ENCODE measurements at regions not wholly inside any gene's neighbourhood (a gene's known extent, or its start where the extent isn't known, plus 50 kb on each side); places are given as distances from the start of the nearest gene placed in this dataset.

DNA sequence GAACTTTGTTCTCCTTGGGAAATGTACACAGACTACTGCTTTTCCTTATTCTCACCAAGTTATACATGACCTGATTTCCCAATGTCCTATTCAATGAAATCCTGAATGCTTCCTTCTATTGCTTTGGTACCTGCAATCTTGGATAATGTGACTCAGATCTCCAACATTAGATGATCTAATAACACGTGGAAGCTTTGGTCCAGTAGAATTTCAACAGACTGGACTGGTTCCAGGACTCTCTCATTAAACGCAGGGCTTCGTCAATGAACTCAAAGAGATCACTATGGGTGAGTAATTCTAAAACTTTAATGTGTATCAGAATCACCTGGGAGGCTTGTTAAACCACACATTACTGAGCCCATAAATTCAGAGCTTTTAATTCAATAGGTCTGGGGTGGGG is 413.6 kb upstream of the KCNH7 start:
- POLR2A ChIA-PET: no interaction called here

DNA sequence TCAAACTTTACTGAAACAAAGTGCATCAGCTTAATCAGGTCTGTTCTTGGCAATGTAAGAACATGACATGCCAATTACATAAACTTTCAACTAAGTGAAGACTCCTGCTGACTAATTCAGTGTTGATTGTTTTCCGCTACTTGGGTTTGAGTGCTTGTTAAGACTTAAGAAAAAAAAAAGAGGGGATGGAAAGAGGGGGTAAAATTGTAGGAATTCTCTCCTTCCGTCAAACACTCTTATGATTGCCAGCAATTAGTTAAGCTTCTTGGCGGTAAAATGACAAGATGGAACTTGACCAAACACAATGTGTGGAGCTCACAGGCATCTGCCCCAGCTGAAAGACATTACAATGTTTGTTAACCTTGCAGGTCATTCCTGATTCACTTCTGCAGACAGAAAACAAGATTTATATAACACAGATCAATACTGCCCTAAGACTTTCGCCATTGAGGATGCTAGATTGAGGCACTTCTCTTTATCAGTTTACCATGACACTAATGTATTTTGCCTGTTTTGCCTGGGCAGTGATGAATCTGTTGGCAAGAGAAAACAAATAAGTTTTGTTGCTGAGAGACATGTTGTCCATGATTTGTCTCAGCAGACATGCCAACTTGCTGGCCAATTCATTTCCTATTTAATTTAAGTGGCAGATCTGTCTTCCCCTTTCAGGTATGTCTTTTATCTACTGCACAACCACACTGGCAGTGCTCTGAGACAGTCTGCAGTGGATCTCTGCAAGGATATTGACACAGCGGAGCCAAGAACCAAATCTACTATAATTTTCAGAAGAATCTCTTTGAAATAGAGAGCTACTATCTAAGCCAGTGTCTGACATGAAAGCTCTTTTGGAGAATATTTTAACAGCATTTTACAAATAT is 410.0 kb upstream of the KCNH7 start:
- intact Hi-C loops (cut with micrococcal nuclease): no loop called here
- Histone ChIP-seq H3K9me1 (ENCODE audit: control insufficient read depth, insufficient read depth, low read length) (no peaks in the 10 kb centered on the region), H3K36me3 (ENCODE audit: control insufficient read depth, insufficient read depth, low read length) (no peaks in the 10 kb centered on the region), H3K9me3 (replicated peaks; ENCODE audit: control insufficient read depth, insufficient read depth, low read depth, low read length) (no peaks in the 10 kb centered on the region; the same call in 1 of the 2 replicates), H3K9ac (ENCODE audit: insufficient read depth in 1 of 2, low read depth in 2 of 2, low read length in 2 of 2) (no peak overlapping the region), H3K4me3 (no peak overlapping the region), H3K4me2 (ENCODE audit: insufficient read depth, low read length) (no peak overlapping the region), H3K4me1 (replicated peaks in 1 of 2; ENCODE audit: control insufficient read depth in 2 of 2, insufficient read depth in 2 of 2, low read length in 2 of 2) (no peaks in the 10 kb centered on the region), H2AFZ (ENCODE audit: low read depth, low read length) (no peak overlapping the region), H4K20me1 (replicated peaks; ENCODE audit: control insufficient read depth, insufficient read depth, low read length) (no peaks in the 10 kb centered on the region), H3K79me2 (ENCODE audit: control insufficient read depth, insufficient read depth, low read length) (no peaks in the 10 kb centered on the region), H3K27ac (ENCODE audit: extremely low read depth, low read depth, low read length) (no peak overlapping the region), H3K27me3 (ENCODE audit: control insufficient read depth in 2 of 2, insufficient read depth in 2 of 2, low read length in 2 of 2) (no peaks in the 10 kb centered on the region)
- no TSS peak for BruUV-seq (replicated peaks)
- WGBS (ENCODE audit: insufficient coverage, low coverage, missing lambda C conversion rate): 1% methylated on average over 5 of the region's 5 CpGs
- TF ChIP-seq HDAC6 (IDR thresholded peaks at IDR 0.05; ENCODE audit: low read depth, low read length): no peak
- FAIRE-seq (no peak), DNase-seq (ENCODE audit: extremely low read depth in 1 of 4, low spot score in 3 of 4) (no peak), ATAC-seq (no peak)
- ChIA-PET POLR2A (no interaction called here), CTCF (ENCODE audit: low intra/inter-chr PET ratio) (no interaction called here)
- in situ Hi-C loops (cut with MboI): no loop called here

More for the DNA sequence above, 413.6 kb upstream of the KCNH7 start:
- no peaks in the 10 kb centered on the region for H3K9me1 ChIP-seq (ENCODE audit: control insufficient read depth, insufficient read depth, low read length)
- ATAC-seq (no peak), DNase-seq (ENCODE audit: extremely low read depth in 1 of 4, low spot score in 3 of 4) (no peak), FAIRE-seq (no peak)
- H3K36me3 ChIP-seq (ENCODE audit: control insufficient read depth, insufficient read depth, low read length): no peaks in the 10 kb centered on the region
- no peak overlapping the region for H3K9ac ChIP-seq (ENCODE audit: insufficient read depth in 1 of 2, low read depth in 2 of 2, low read length in 2 of 2)
- H3K9me3 ChIP-seq (replicated peaks; ENCODE audit: control insufficient read depth, insufficient read depth, low read depth, low read length): no peaks in the 10 kb centered on the region; the same call in 1 of the 2 replicates
- H3K79me2 ChIP-seq (ENCODE audit: control insufficient read depth, insufficient read depth, low read length): no peaks in the 10 kb centered on the region
- no peak overlapping the region for H2AFZ ChIP-seq (ENCODE audit: low read depth, low read length)
- BruUV-seq (replicated peaks): no TSS peak
- CTCF ChIA-PET (ENCODE audit: low intra/inter-chr PET ratio): no interaction called here
- no peak overlapping the region for H3K4me3 ChIP-seq
- intact Hi-C loops (cut with micrococcal nuclease) (no loop called here), in situ Hi-C loops (cut with MboI) (no loop called here)
- no peak overlapping the region for H3K4me2 ChIP-seq (ENCODE audit: insufficient read depth, low read length)
- no peaks in the 10 kb centered on the region for H4K20me1 ChIP-seq (replicated peaks; ENCODE audit: control insufficient read depth, insufficient read depth, low read length)
- H3K27me3 ChIP-seq (ENCODE audit: control insufficient read depth in 2 of 2, insufficient read depth in 2 of 2, low read length in 2 of 2): no peaks in the 10 kb centered on the region
- no peak for TF ChIP-seq ZNF584 (CRISPR knock-in tag; IDR thresholded peaks at IDR 0.05; ENCODE audit: low read depth)
- no peak for TF ChIP-seq HIVEP1 (CRISPR knock-in tag; IDR thresholded peaks at IDR 0.05)
- TF ChIP-seq SRSF9 (IDR thresholded peaks at IDR 0.05; ENCODE audit: borderline replicate concordance, low read depth, low read length): no peak
- no peak overlapping the region for H3K27ac ChIP-seq (ENCODE audit: extremely low read depth, low read depth, low read length)
- no peaks in the 10 kb centered on the region for H3K4me1 ChIP-seq (replicated peaks in 1 of 2; ENCODE audit: control insufficient read depth in 2 of 2, insufficient read depth in 2 of 2, low read length in 2 of 2)
- 0% methylated on average over 3 of the region's 3 CpGs for WGBS (ENCODE audit: insufficient coverage, low coverage, missing lambda C conversion rate)
